OCI-LY1 (cell line): ENCODE measurements at regions not wholly inside any gene's neighbourhood (a gene's known extent, or its start where the extent isn't known, plus 50 kb on each side); places are given as distances from the start of the nearest gene placed in this dataset.

ENCODE experiments used
- CTCF ChIP-seq: fragments of 200-600 bp; sonication (generic), shearing (Covaris generic); IDR thresholded peaks from 2 replicates; pipeline ENCODE4 v1.5.1; 2017; ENCODE audit warnings: mild to moderate bottlenecking, antibody characterized with exemption, low read length, moderate library complexity, mixed read lengths
- EZH2 ChIP-seq: fragments of 200-600 bp; sonication (generic), shearing (Covaris generic); IDR thresholded peaks from 2 replicates; pipeline ENCODE4 v1.8.0; 2017; ENCODE audit warnings: borderline replicate concordance, mixed run types, mild to moderate bottlenecking, antibody characterized with exemption, low read length, moderate library complexity, mixed read lengths

DNA sequence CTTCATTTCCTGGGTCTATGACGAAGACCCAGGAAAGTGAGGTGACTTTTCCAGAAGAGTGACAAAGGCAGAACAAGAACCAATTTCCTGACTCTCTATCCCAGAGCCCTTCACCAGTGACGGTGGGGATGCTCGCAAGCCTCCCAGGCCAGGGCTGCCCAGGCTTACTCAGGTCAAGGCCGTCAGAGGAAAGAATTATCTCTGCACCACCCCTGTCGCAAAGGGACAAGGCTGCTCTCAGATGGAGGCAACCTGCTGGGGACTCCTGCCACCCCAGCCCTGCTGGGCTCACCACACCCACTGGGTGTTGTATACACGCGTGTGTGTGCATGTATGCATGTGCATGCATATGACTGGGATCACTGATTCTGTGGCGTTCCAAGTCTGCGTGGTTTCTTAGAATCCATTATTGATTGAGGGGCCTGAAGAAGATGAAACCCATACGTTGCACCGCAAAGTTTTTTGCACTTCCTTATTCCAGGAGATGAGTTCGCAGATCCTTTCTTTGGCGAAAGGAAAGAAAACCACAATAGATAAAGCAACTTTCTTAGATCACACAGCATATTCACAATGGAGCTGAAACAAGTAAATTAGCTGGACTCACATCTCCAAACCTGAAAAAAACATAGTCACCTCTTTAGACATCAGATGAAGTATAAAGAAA is 255.8 kb downstream of the RHOU start:
- TF ChIP-seq CTCF (no peak), EZH2 (no peak)
